ENCODE measurements at regions not wholly inside any gene's neighbourhood (a gene's known extent, or its start where the extent isn't known, plus 50 kb on each side); places are given as distances from the start of the nearest gene placed in this dataset.

DNA sequence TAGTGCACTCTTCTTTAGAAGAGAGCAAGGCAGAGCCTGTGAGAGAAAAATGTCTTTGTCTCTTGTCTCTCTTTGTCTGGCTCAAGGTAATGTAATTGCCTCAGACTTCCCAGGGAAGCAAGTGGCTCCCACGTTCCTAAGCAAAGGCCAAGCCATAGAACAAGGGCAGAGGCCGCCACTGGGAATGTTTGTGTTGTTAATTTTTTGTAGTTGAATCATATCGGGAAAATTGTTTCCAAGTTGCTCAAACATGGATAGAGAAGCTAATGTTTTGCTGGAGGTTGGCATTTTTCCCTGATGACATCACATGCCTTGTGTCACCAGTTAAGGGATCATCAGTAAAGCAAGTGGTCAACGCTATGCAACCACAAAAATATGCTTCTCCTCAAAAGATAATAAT is 211.5 kb upstream of the FOXA2 start:
- no peak for ATAC-seq
- intact Hi-C loops (cut with DNase I, micrococcal nuclease), result no loop called here
- Mint-ChIP-seq H3K27ac (no peak overlapping the region), H3K9me3 (ENCODE audit: low read depth) (no peaks in the 10 kb centered on the region), H3K4me1 (no peaks in the 10 kb centered on the region), H3K4me3 (no peak overlapping the region), H3K36me3 (ENCODE audit: low read depth) (no peaks in the 10 kb centered on the region), H3K27me3 (no peaks in the 10 kb centered on the region)
- ChIA-PET CTCF (no interaction called here), POLR2A (no interaction called here)
- no peak for DNase-seq

DNA sequence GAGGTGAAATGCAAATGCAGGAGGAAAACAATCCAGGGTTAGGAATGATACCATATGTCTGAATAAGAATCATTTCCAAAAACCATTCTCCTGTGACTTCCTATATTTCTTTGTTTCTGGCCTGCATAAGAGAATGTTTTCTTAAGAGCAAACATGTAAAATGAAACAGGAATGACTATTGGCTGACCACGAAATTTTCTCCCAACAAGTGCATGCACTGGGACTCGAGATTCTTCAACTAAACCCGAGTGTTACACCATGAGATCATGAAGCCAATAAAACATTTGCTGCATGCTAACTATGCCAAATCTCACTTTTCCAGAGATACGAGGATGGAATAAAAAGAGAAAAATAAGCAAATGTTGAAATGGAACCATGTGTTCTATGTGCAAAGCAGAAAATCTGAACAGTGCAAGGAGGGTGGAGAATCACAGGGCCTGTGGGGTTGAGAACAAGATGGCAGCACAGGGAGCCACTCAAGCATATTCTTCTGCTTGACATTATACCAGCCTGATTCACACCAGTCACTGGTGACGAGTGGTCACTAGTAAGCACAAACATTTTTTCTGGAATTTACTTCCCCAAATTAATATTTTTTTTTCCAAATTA is 212.2 kb upstream of the FOXA2 start:
- H3K4me1 Mint-ChIP-seq, result no peaks in the 10 kb centered on the region
- intact Hi-C loops (cut with DNase I, micrococcal nuclease), result no loop called here
- H3K4me3 Mint-ChIP-seq, result no peak overlapping the region

DNA sequence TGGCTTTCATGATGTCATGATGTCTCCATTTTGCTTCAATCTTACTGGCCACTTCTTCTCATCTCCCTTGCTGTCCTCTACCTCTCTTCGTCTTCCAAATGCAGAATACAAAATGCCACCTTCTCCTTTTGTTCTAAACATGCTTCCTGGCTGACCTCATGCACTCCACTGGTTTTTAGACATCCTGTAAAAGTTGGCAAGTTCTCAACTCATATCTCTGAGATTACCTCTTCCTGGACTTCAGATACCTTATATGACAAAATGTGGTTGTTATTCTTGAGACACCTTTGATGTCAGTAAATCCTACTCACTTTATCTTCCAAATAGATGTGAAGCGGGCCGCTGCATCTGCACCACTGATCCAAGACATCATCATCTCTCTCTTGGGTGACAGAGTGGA is 212.7 kb upstream of the FOXA2 start:
- CTCF ChIA-PET, result no interaction called here
- H3K4me1 Mint-ChIP-seq, result no peaks in the 10 kb centered on the region
- POLR2A ChIA-PET, result no interaction called here
- H3K27me3 Mint-ChIP-seq, result no peaks in the 10 kb centered on the region
- H3K4me3 Mint-ChIP-seq, result no peak overlapping the region
- H3K9me3 Mint-ChIP-seq (ENCODE audit: low read depth), result no peaks in the 10 kb centered on the region
- H3K36me3 Mint-ChIP-seq (ENCODE audit: low read depth), result no peaks in the 10 kb centered on the region
- H3K27ac Mint-ChIP-seq, result no peak overlapping the region
- DNase-seq (no peak), ATAC-seq (no peak)
- intact Hi-C loops (cut with DNase I, micrococcal nuclease), result no loop called here

More for the DNA sequence above, 212.2 kb upstream of the FOXA2 start:
- Mint-ChIP-seq H3K27ac (no peak overlapping the region), H3K36me3 (ENCODE audit: low read depth) (no peaks in the 10 kb centered on the region), H3K9me3 (ENCODE audit: low read depth) (no peaks in the 10 kb centered on the region), H3K27me3 (no peaks in the 10 kb centered on the region)
- ChIA-PET POLR2A (no interaction called here), CTCF (no interaction called here)
- ATAC-seq (no peak), DNase-seq (no peak)

DNA sequence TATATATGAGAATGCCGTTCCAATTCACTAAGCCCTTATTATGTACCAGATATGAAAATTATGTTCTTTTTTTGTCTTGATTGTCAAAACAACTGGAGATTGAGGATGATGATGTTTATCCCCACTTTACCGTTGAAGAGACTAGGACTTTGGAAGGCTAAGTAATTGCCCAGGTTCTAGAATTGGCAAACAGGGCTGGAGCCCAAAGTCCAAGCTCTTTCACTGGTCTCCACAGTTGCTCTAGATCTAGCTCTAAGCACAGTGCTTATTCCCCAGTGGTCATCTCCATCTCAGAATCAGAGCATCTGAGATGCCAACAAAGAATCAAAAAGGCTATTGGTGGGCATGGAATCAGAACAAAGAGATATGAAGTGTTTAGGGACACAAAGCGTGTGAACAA is 215.3 kb upstream of the FOXA2 start:
- ChIA-PET CTCF (interaction anchor here (0.9 kb wide), 1 partner anchor 11 kb away, joined by 3 read pairs; no protein-coding TSS in a partner anchor), POLR2A (no interaction called here)
- DNase-seq, result no peak
- H3K4me1 Mint-ChIP-seq, result no peaks in the 10 kb centered on the region
- H3K36me3 Mint-ChIP-seq (ENCODE audit: low read depth), result no peaks in the 10 kb centered on the region
- no peak overlapping the region for H3K4me3 Mint-ChIP-seq
- intact Hi-C loops (cut with DNase I, micrococcal nuclease), result no loop called here
- H3K27me3 Mint-ChIP-seq, result no peaks in the 10 kb centered on the region
- H3K27ac Mint-ChIP-seq, result no peak overlapping the region
- no peaks in the 10 kb centered on the region for H3K9me3 Mint-ChIP-seq (ENCODE audit: low read depth)
- ATAC-seq, result no peak

DNA sequence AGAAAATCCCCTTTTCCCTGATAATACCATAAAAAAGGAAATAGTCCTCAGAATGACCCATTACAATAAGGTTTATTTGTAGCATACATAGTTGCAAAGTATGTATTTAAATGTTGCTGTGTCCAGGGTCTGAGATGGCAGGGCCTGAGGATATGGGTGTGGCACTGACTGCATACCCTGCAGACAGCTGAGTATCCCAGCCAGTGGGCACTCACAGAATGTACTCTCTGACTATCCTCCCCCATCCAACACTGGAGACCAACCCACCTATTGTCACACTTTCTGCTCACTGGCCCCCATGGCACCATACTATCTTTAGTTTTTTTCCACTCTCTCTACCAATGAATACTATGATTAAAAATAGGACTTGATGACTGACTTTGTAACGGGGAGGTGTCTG is 215.8 kb upstream of the FOXA2 start:
- Mint-ChIP-seq H3K9me3 (ENCODE audit: low read depth) (no peaks in the 10 kb centered on the region), H3K36me3 (ENCODE audit: low read depth) (no peaks in the 10 kb centered on the region), H3K4me3 (no peak overlapping the region), H3K27me3 (no peaks in the 10 kb centered on the region), H3K4me1 (no peaks in the 10 kb centered on the region), H3K27ac (no peak overlapping the region)
- intact Hi-C loops (cut with DNase I, micrococcal nuclease), result no loop called here
- DNase-seq (no peak), ATAC-seq (no peak)
- ChIA-PET POLR2A (no interaction called here), CTCF (interaction anchor here (0.9 kb wide), 1 partner anchor 12 kb away, joined by 3 read pairs; no protein-coding TSS in a partner anchor)

DNA sequence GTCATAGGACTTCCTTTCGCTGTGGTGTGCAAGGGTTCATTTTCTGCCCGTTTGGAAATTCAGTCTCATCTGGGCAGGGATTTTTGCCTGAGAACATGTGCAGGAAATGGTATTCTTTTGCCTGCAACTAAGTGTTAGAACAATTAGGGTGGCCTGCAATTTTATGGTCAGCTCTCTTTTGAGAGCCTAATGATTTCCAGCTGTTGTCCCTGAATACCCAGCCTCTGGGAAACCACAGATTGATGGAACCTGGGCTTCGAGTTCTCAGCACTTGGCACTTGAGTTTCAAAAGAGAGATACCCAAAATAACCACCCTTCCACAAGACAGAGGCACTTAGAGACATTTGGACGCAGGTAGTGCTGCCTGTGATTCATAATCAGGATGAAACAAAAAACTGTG is 217.2 kb upstream of the FOXA2 start:
- no peak overlapping the region for H3K27ac Mint-ChIP-seq
- POLR2A ChIA-PET, result no interaction called here
- no peaks in the 10 kb centered on the region for H3K9me3 Mint-ChIP-seq (ENCODE audit: low read depth)
- H3K4me1 Mint-ChIP-seq, result no peaks in the 10 kb centered on the region
- no peaks in the 10 kb centered on the region for H3K27me3 Mint-ChIP-seq
- intact Hi-C loops (cut with DNase I, micrococcal nuclease), result no loop called here
- H3K36me3 Mint-ChIP-seq (ENCODE audit: low read depth), result no peaks in the 10 kb centered on the region
- CTCF ChIA-PET, result no interaction called here
- ATAC-seq (no peak), DNase-seq (no peak)
- H3K4me3 Mint-ChIP-seq, result no peak overlapping the region

DNA sequence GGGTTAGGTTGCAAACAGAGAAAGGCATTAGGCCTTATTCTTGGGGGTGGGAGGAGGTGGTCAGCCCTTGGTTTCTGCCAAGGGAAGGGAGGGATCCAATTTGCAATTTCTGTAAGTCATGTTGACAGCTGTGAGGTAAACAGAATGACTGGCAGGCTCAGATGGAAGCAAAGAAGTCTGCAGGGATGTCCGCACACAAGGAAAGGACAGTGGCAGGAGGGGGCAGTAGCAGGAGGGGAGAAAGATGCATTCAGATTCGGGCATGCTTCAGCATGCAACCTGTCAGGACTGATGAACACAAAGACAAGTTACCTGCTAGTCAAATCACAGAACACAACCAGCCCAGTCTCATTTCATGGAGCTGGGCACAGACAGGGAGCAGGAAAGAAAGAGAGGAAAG is 217.9 kb upstream of the FOXA2 start:
- intact Hi-C loops (cut with DNase I, micrococcal nuclease), result no loop called here
- ATAC-seq (no peak), DNase-seq (no peak)
- Mint-ChIP-seq H3K36me3 (ENCODE audit: low read depth) (no peaks in the 10 kb centered on the region), H3K4me3 (no peak overlapping the region), H3K9me3 (ENCODE audit: low read depth) (no peaks in the 10 kb centered on the region), H3K27me3 (no peaks in the 10 kb centered on the region), H3K4me1 (no peaks in the 10 kb centered on the region), H3K27ac (no peak overlapping the region)
- ChIA-PET POLR2A (no interaction called here), CTCF (no interaction called here)

DNA sequence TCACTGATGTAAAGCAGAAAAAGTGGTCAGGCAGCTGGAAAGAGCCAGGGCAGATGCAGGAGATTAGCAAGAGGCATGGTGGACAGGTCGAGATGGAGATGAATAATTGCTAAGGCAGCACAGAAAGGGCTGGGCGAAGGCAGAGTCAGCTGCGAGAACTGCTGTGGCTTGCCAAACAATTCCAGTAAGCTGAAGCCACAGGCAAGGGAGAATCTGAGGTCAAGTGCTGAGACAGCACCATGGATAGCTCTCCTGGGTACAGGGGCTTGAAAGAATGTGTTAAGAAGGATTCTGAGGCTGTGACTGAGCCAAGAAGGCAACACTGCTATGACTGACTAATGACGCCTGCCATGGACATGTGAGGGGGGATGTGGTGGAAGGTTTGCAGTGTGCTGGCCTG is 220.8 kb upstream of the FOXA2 start:
- ChIA-PET POLR2A (no interaction called here), CTCF (interaction anchor here (0.6 kb wide), 1 partner anchor 169 kb away, joined by 3 read pairs; no protein-coding TSS in a partner anchor)
- Mint-ChIP-seq H3K36me3 (ENCODE audit: low read depth) (no peaks in the 10 kb centered on the region), H3K4me1 (no peaks in the 10 kb centered on the region), H3K27ac (no peak overlapping the region), H3K4me3 (no peak overlapping the region), H3K27me3 (no peaks in the 10 kb centered on the region), H3K9me3 (ENCODE audit: low read depth) (no peaks in the 10 kb centered on the region)
- intact Hi-C loops (cut with DNase I, micrococcal nuclease), result no loop called here
- no peak for DNase-seq
- no peak for ATAC-seq

DNA sequence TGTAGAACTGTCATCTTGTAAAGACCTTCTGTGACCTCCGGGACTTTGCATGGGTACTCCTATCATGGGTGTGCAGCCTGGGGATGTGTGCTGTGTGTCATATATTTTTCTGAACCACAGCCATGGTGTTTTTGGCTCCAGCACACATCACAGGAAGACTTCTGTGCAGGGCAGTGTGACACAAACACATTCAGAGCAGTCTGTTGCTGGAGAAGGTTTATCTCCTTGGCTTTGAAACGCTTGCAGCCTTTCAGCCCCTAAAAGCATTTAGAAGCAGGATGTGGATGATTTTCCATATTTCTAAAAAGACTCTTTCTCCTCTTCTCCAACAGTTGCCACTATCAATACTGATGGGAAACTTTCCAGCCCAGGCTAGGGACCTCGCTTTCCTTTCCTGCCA is 221.6 kb upstream of the FOXA2 start:
- no peak for ATAC-seq
- no peak overlapping the region for H3K27ac Mint-ChIP-seq
- intact Hi-C loops (cut with DNase I, micrococcal nuclease), result no loop called here
- H3K27me3 Mint-ChIP-seq, result no peaks in the 10 kb centered on the region
- H3K4me3 Mint-ChIP-seq, result no peak overlapping the region
- ChIA-PET CTCF (no interaction called here), POLR2A (no interaction called here)
- H3K9me3 Mint-ChIP-seq (ENCODE audit: low read depth), result no peaks in the 10 kb centered on the region
- no peak for DNase-seq
- no peaks in the 10 kb centered on the region for H3K36me3 Mint-ChIP-seq (ENCODE audit: low read depth)
- H3K4me1 Mint-ChIP-seq, result no peaks in the 10 kb centered on the region

DNA sequence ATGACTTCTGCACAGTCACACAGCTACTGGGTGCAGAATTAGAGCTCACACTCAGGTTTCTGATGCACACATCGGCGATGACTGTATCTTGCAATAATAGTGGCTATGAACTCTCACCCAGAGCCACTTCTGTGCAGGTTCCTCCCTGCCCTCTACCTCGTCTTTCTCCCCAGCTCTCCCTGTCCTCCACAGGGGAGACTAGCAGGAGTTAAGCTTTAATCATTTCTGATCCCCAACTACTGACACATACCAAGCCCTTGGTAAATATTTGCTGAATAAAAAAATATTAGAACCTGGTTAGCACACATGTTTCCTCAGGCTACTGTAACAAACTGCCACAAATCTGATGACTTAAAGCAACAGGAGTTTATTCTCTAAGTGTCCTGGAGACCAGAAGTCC is 222.7 kb upstream of the FOXA2 start:
- CTCF ChIA-PET, result no interaction called here
- H3K36me3 Mint-ChIP-seq (ENCODE audit: low read depth), result no peaks in the 10 kb centered on the region
- ATAC-seq, result no peak
- no peaks in the 10 kb centered on the region for H3K27me3 Mint-ChIP-seq
- no peak overlapping the region for H3K27ac Mint-ChIP-seq
- DNase-seq, result no peak
- intact Hi-C loops (cut with DNase I, micrococcal nuclease), result no loop called here
- POLR2A ChIA-PET, result no interaction called here
- H3K4me3 Mint-ChIP-seq, result no peak overlapping the region
- no peaks in the 10 kb centered on the region for H3K9me3 Mint-ChIP-seq (ENCODE audit: low read depth)
- no peaks in the 10 kb centered on the region for H3K4me1 Mint-ChIP-seq

DNA sequence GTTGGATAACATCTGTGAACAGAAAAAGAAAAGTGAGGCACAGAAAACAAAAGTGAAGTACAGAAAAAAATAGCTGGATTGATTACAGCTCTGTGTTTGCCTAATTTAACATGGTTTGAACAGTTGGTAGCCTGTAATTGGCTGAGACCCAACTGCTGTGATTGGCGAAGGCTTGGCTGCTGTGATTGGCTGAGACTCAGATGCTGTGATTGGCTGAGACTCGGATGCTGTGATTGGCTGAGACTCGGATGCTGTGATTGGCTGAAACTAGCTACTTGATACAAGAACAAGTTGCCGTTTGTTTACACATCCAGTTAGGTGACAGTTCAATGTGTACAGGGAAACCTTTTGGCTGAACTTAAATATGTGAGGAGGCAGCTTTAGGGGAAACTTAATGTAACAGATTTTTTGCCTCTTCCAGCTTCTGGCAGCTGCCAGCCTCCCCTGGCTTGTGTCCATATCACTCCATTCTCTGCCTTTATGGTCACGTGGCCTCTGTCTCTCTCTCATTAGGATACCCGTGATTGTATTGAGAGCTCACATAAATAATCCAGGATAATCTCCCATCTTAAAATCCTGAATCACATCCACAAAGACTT is 223.4 kb upstream of the FOXA2 start:
- H3K9me3 Mint-ChIP-seq (ENCODE audit: low read depth), result no peaks in the 10 kb centered on the region
- H3K4me1 Mint-ChIP-seq, result no peaks in the 10 kb centered on the region
- H3K36me3 Mint-ChIP-seq (ENCODE audit: low read depth), result no peaks in the 10 kb centered on the region
- ChIA-PET CTCF (no interaction called here), POLR2A (no interaction called here)
- ATAC-seq (no peak), DNase-seq (peak; percentile 6)
- no peak overlapping the region for H3K4me3 Mint-ChIP-seq
- intact Hi-C loops (cut with DNase I, micrococcal nuclease), result no loop called here
- no peaks in the 10 kb centered on the region for H3K27me3 Mint-ChIP-seq
- H3K27ac Mint-ChIP-seq, result no peak overlapping the region

DNA sequence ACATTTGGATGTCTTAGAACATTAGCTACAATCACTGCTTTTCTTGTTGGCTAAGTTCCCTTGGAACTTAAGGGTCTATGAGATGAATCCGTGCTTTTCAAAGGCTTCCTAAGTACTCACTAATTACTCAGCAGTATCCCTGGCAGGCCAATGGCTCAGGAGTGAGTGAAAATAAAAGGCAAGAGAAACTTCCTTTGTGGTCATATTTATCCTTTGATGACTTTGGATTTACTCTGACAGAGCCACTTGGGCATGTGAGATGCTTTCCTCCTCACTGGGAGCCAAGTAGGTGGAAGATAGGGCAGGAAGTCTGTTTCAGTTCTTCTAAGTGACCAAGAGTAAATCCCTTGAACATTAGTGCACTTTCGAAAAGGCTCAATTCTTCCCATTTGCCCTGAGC is 224.3 kb upstream of the FOXA2 start:
- ATAC-seq (no peak), DNase-seq (no peak)
- intact Hi-C loops (cut with DNase I, micrococcal nuclease), result no loop called here
- no peaks in the 10 kb centered on the region for H3K36me3 Mint-ChIP-seq (ENCODE audit: low read depth)
- POLR2A ChIA-PET, result no interaction called here
- no peak overlapping the region for H3K4me3 Mint-ChIP-seq
- no peak overlapping the region for H3K27ac Mint-ChIP-seq
- no peaks in the 10 kb centered on the region for H3K27me3 Mint-ChIP-seq
- CTCF ChIA-PET, result no interaction called here
- H3K9me3 Mint-ChIP-seq (ENCODE audit: low read depth), result no peaks in the 10 kb centered on the region
- H3K4me1 Mint-ChIP-seq, result no peaks in the 10 kb centered on the region

DNA sequence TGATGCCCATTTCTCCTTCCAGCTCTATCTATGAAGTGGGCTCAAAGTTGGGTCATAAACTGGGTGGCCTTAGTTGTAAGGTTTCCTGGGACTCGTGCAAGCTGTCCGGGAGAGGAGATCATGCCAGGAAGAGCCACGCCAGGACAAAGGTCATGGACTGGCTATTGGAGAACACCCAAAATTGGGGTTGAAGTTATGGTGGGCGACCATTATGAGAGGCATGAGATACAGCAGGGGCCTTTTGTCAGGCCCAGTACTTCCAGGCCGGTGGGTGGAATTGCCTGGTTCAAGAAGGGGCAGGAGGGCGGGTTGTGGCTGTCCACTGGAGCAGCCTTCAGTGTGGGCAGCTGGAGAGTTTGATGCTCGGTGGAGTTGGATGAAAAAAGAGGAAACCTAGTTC is 225.1 kb upstream of the SSTR4 start:
- Mint-ChIP-seq H3K27ac (no peak overlapping the region), H3K4me1 (no peaks in the 10 kb centered on the region), H3K27me3 (no peaks in the 10 kb centered on the region), H3K36me3 (ENCODE audit: low read depth) (no peaks in the 10 kb centered on the region), H3K4me3 (no peak overlapping the region), H3K9me3 (ENCODE audit: low read depth) (no peaks in the 10 kb centered on the region)
- ChIA-PET POLR2A (no interaction called here), CTCF (interaction anchor here (0.6 kb wide), 1 partner anchor 533 kb away, joined by 3 read pairs; no protein-coding TSS in a partner anchor)
- ATAC-seq (no peak), DNase-seq (no peak)
- intact Hi-C loops (cut with DNase I, micrococcal nuclease), result no loop called here
